ENCODE measurements at regions not wholly inside any gene's neighbourhood (a gene's known extent, or its start where the extent isn't known, plus 50 kb on each side); places are given as distances from the start of the nearest gene placed in this dataset. TPM values are rescaled to one million over a fixed set of nuclear protein-coding genes. Genes with fewer than 3 reads are reported as not detected.

- ChIA-PET POLR2A (ENCODE audit: unreplicated experiment) (interaction anchor here (0.5 to 1.3 kb wide), 4 partner anchors 51 to 972 kb away, joined by 5 to 11 read pairs (median 6); partner anchors contain the start of gene MTHFD1), CTCF (interaction anchor here (0.5 to 1.2 kb wide), 12 partner anchors 13 to 258 kb away, joined by 3 to 6 read pairs (median 4); partner anchors contain the start of gene MAX)
- Histone ChIP-seq H2AFZ (ENCODE audit: low read length) (peak overlapping the region; percentile 45; the same call in 1 of the 2 replicates), H3K4me1 (ENCODE audit: insufficient read depth, low read length) (peaks cover 42% of the 10 kb centered on the region), H3K4me3 (ENCODE audit: low read length) (no peak overlapping the region), H3F3A (ENCODE audit: low read length, unreplicated experiment) (peaks cover 5% of the 10 kb centered on the region), H3K36me3 (ENCODE audit: low read depth, low read length) (no peaks in the 10 kb centered on the region), H4K20me1 (ENCODE audit: low read length) (no peaks in the 10 kb centered on the region), H3K79me2 (ENCODE audit: low read length) (peaks cover 6% of the 10 kb centered on the region), H3K27me3 (ENCODE audit: low read length) (no peaks in the 10 kb centered on the region), H3K9ac (ENCODE audit: low read length) (no peak overlapping the region), H3K9me3 (ENCODE audit: low read length) (no peaks in the 10 kb centered on the region), H3K4me2 (ENCODE audit: low read length) (no peak overlapping the region), H3K27ac (ENCODE audit: low read length) (peak overlapping the region; percentile 46; the same call in 1 of the 2 replicates), H3K9me2 (replicated peaks; ENCODE audit: low read length) (no peaks in the 10 kb centered on the region)
- ATAC-seq (no peak), DNase-seq (peak; percentile 32)
- TF ChIP-seq EZH2 (IDR thresholded peaks at IDR 0.05; ENCODE audit: low read length, unreplicated experiment): no peak
- TF ChIP-seq, protein P1, sequence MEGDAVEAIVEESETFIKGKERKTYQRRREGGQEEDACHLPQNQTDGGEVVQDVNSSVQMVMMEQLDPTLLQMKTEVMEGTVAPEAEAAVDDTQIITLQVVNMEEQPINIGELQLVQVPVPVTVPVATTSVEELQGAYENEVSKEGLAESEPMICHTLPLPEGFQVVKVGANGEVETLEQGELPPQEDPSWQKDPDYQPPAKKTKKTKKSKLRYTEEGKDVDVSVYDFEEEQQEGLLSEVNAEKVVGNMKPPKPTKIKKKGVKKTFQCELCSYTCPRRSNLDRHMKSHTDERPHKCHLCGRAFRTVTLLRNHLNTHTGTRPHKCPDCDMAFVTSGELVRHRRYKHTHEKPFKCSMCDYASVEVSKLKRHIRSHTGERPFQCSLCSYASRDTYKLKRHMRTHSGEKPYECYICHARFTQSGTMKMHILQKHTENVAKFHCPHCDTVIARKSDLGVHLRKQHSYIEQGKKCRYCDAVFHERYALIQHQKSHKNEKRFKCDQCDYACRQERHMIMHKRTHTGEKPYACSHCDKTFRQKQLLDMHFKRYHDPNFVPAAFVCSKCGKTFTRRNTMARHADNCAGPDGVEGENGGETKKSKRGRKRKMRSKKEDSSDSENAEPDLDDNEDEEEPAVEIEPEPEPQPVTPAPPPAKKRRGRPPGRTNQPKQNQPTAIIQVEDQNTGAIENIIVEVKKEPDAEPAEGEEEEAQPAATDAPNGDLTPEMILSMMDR (conservative IDR thresholded peaks at IDR 0.05; ENCODE audit: low read depth, low read length): no peak
- TF ChIP-seq EZH2phosphoT487 (IDR thresholded peaks at IDR 0.05; ENCODE audit: borderline replicate concordance, low read length): no peak
- no TSS peak for BruUV-seq (replicated peaks)
- intact Hi-C loops (cut with micrococcal nuclease): no loop called here
Measured at GRCh38 chr14:65360144-65360784, 52.3 kb upstream of the FUT8 start.

- Histone ChIP-seq H3K27ac (ENCODE audit: low read length) (no peak overlapping the region), H3K27me3 (ENCODE audit: low read length) (no peaks in the 10 kb centered on the region), H3K4me2 (ENCODE audit: low read length) (no peak overlapping the region), H3K4me1 (ENCODE audit: insufficient read depth, low read length) (peaks cover 28% of the 10 kb centered on the region), H3K9me2 (replicated peaks; ENCODE audit: low read length) (no peaks in the 10 kb centered on the region), H3K4me3 (ENCODE audit: low read length) (no peak overlapping the region), H3F3A (ENCODE audit: low read length, unreplicated experiment) (peaks cover 2% of the 10 kb centered on the region), H3K36me3 (ENCODE audit: low read depth, low read length) (no peaks in the 10 kb centered on the region), H3K79me2 (ENCODE audit: low read length) (peaks cover 6% of the 10 kb centered on the region), H3K9me3 (ENCODE audit: low read length) (no peaks in the 10 kb centered on the region), H2AFZ (ENCODE audit: low read length) (no peak overlapping the region), H3K9ac (ENCODE audit: low read length) (no peak overlapping the region), H4K20me1 (ENCODE audit: low read length) (no peaks in the 10 kb centered on the region)
- POLR2A ChIA-PET (ENCODE audit: unreplicated experiment): interaction anchor here (0.6 kb wide), 1 partner anchor 462 kb away, joined by 3 read pairs; no protein-coding TSS in a partner anchor
- DNase-seq (peak; percentile 17), ATAC-seq (no peak)
- BruUV-seq (replicated peaks): no TSS peak
- intact Hi-C loops (cut with micrococcal nuclease): no loop called here
- TF ChIP-seq, protein P1 (conservative IDR thresholded peaks at IDR 0.05; ENCODE audit: low read depth, low read length): no peak
- no peak for TF ChIP-seq EZH2phosphoT487 (IDR thresholded peaks at IDR 0.05; ENCODE audit: borderline replicate concordance, low read length)
- CTCF ChIA-PET: interaction anchor here (0.5 kb wide), 1 partner anchor 104 kb away, joined by 4 read pairs; no protein-coding TSS in a partner anchor
Measured at GRCh38 chr14:65361920-65362319, 50.6 kb upstream of the FUT8 start.

Small RNA genes in the stretch of these regions (microRNA-seq; reads per million reads assigned to microRNA genes)
- gene MIR4708 (ENCODE audit: unreplicated experiment): not detected
